ENCODE measurements at regions not wholly inside any gene's neighbourhood (a gene's known extent, or its start where the extent isn't known, plus 50 kb on each side); places are given as distances from the start of the nearest gene placed in this dataset.

DNA sequence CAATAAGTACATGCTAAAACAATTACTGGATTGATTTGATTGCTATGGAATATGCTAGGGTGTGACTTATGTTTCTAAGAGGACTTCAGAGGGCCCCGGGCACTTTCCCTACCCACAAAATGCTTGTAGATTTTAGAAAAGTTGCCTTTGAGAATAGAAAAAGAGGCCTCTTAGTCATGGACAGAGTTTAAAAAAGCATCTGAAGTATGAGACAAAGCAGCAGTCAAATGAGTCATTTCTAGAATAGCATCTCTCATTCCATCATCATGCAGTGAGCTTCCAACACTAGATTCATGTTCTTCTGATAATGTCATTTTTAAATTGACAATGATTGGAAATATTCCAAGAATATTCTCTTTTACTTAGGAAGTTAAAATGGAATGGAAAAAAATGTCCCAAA lies 675.1 kb upstream of the PCDH15 start:
- no peak for TF ChIP-seq CTCF (conservative IDR thresholded peaks at IDR 0.05)
- no peaks in the 10 kb centered on the region for H3K4me1 Mint-ChIP-seq
- H3K36me3 Mint-ChIP-seq (ENCODE audit: low read depth): peaks cover 2% of the 10 kb centered on the region
- H3K4me3 Mint-ChIP-seq: no peak overlapping the region
- DNase-seq (ENCODE audit: low read depth, low spot score): no peak
- H3K9me3 Mint-ChIP-seq: peaks cover 12% of the 10 kb centered on the region
- no peaks in the 10 kb centered on the region for H3K27me3 Mint-ChIP-seq (ENCODE audit: low read depth)
- no peak overlapping the region for H3K27ac Mint-ChIP-seq (ENCODE audit: unreplicated experiment)

GRCh38 chr10:55474258-55474657 lies 673.2 kb upstream of the PCDH15 start:
- Mint-ChIP-seq H3K9me3 (peaks cover 7% of the 10 kb centered on the region), H3K4me3 (no peak overlapping the region), H3K4me1 (no peaks in the 10 kb centered on the region), H3K36me3 (ENCODE audit: low read depth) (no peaks in the 10 kb centered on the region), H3K27me3 (ENCODE audit: low read depth) (no peaks in the 10 kb centered on the region), H3K27ac (ENCODE audit: unreplicated experiment) (no peak overlapping the region)
- DNase-seq (ENCODE audit: low read depth, low spot score): no peak
- TF ChIP-seq CTCF (conservative IDR thresholded peaks at IDR 0.05): no peak

DNA sequence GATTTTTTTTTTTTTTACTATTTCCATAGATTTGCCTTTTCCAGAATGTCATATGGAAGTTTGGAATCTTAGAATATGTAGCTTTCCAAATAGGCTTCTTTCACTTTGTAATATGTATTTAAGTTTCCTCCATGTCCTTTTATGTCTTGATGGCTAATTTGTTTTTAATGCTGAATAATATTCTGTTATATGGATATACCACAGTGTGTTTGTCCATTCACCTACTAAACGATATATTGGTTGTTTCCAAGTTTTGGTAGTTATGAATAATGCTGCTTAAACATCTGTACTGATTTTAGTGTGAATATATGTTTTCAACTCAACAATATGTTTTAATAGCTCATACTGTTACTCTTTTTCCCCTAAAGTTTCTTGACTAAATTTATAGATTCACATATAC lies 669.8 kb upstream of the PCDH15 start:
- Mint-ChIP-seq H3K36me3 (ENCODE audit: low read depth) (no peaks in the 10 kb centered on the region), H3K4me3 (no peak overlapping the region), H3K27ac (ENCODE audit: unreplicated experiment) (no peak overlapping the region), H3K4me1 (no peaks in the 10 kb centered on the region), H3K9me3 (peaks cover 7% of the 10 kb centered on the region), H3K27me3 (ENCODE audit: low read depth) (no peaks in the 10 kb centered on the region)
- DNase-seq (ENCODE audit: low read depth, low spot score): no peak
- no peak for TF ChIP-seq CTCF (conservative IDR thresholded peaks at IDR 0.05)

DNA sequence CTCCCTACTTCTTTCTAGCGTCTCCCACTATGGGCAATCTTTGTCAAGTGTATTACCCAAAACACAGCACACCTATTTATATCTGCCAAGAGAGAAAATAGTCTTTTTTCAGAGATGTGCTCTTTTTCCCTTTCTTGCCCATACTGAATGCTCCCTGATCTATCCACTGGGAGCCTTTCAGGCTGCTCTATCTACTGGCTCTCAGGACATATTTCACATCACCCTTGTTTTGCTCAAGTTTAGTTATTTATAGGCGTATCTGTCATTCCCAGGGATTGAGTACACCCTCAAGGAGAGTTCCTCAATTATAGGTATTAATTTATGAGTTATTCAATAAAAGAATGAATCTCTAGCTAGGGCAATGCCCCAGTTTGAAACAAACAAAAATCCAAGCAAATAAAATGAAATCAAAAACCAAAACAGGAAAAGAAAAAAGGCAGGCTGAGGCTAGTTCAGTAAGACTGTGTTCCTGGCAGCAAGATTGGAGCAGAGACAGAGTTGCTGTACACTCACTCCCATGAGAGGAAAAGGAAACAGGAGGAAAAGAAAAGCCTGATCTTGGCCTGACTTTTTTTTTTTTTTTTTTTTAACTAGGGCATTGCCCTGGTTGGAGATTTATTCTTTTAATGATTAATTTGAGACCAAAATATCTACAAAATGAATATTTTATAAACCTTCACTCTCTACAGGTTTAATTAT lies 665.9 kb upstream of the PCDH15 start:
- TF ChIP-seq CTCF (conservative IDR thresholded peaks at IDR 0.05): no peak
- Mint-ChIP-seq H3K27me3 (ENCODE audit: low read depth) (no peaks in the 10 kb centered on the region), H3K9me3 (peaks cover 4% of the 10 kb centered on the region), H3K27ac (ENCODE audit: unreplicated experiment) (no peak overlapping the region), H3K4me1 (no peaks in the 10 kb centered on the region), H3K36me3 (ENCODE audit: low read depth) (no peaks in the 10 kb centered on the region), H3K4me3 (no peak overlapping the region)
- no peak for DNase-seq (ENCODE audit: low read depth, low spot score)

DNA sequence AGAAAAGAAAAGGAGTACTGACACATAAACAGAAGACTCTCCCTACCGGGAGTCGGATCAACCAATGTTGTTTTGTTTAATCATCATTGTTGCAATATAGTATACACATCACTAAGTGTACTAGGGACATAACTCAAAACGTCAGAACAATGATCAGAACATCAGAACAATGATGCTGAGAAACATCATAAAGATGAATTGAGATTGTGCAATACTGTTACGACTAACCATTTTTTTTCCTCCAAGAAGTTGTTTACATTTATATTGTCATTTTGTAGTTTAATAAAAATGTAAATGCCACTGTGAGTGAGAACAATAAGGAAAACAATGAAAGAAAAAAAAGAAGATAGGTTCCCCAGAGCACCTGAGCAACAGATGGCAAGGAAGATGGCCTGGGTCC lies 663.1 kb upstream of the PCDH15 start:
- H3K27me3 Mint-ChIP-seq (ENCODE audit: low read depth): no peaks in the 10 kb centered on the region
- H3K4me1 Mint-ChIP-seq: no peaks in the 10 kb centered on the region
- H3K36me3 Mint-ChIP-seq (ENCODE audit: low read depth): no peaks in the 10 kb centered on the region
- no peaks in the 10 kb centered on the region for H3K9me3 Mint-ChIP-seq
- H3K27ac Mint-ChIP-seq (ENCODE audit: unreplicated experiment): no peak overlapping the region
- H3K4me3 Mint-ChIP-seq: no peak overlapping the region
- TF ChIP-seq CTCF (conservative IDR thresholded peaks at IDR 0.05): no peak
- DNase-seq (ENCODE audit: low read depth, low spot score): no peak
